ENCODE measurements at regions not wholly inside any gene's neighbourhood (a gene's known extent, or its start where the extent isn't known, plus 50 kb on each side); places are given as distances from the start of the nearest gene placed in this dataset.

DNA sequence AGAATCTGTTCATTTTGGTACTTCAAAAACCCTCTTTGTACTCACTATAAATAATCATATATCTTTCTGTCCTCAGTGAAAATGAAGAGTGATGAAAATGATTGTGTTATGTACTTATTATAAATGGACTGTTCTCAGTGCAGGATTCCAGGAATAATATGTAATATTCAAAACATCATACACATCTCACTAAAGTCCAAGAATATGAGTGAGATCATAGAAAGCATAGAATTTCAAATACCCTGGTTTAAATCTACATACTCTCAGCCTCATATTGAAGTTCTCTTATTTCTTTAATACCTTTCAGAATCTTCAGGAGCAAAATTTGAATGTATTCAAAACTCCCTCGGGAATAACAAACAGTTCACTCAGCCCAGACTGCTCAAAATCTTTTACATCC, 868.0 kb downstream of the SLITRK6 start:
- TF ChIP-seq, protein P1, sequence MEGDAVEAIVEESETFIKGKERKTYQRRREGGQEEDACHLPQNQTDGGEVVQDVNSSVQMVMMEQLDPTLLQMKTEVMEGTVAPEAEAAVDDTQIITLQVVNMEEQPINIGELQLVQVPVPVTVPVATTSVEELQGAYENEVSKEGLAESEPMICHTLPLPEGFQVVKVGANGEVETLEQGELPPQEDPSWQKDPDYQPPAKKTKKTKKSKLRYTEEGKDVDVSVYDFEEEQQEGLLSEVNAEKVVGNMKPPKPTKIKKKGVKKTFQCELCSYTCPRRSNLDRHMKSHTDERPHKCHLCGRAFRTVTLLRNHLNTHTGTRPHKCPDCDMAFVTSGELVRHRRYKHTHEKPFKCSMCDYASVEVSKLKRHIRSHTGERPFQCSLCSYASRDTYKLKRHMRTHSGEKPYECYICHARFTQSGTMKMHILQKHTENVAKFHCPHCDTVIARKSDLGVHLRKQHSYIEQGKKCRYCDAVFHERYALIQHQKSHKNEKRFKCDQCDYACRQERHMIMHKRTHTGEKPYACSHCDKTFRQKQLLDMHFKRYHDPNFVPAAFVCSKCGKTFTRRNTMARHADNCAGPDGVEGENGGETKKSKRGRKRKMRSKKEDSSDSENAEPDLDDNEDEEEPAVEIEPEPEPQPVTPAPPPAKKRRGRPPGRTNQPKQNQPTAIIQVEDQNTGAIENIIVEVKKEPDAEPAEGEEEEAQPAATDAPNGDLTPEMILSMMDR (IDR thresholded peaks at IDR 0.05): no peak

DNA sequence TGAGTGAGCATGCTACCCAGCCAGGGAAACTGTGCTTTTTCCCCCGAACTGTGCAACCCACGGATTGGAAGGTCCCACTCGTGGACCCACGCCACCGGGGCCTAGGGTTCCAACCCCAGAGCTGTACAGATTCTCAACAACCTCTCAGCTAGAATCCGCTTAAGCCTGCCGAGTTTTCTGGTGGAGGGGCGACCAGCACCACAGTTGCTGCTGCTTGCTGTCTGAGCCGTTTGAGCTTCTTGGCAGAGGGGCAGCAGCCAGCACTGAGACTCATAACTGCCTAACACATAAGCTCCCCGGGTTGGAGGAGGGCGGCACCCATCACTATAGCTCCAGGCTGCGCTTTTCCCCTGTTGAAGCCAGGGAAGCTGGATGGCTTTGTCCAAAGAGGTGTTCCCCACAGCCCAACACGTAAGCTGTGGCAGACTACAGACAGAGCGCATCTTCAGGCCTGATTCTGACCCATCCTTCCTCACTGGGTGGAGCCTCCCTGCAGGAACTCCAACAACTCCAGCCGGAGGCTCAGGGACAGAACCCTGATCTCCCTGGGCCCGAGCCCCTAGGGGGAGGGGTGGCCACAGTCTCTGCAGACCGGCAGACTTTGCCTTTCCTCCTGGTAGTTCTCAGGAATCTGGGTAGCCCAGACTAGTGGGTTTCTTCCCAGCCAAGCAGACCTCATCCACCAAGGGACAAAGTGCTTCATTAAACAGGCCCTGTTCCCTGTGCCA, 871.6 kb downstream of the SLITRK6 start:
- TF ChIP-seq, protein P1 (IDR thresholded peaks at IDR 0.05): no peak

DNA sequence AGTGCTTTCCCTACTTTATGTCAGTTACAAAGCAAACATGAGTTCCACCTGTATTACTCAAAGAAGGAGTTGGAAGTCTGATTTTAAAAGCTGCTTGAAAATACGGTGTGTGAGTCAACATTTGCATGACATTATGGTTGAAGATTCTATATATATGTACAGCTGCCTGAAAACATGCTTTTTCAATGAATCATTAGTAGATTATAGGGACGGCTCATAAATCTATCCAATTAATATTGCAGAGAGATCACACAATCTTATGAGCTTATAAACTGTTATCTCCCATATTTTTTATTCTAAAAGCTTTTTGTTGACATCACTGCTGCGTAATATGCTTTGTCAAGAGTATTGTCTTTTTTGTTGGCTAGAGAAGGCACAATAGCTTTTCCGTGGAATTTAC, 873.8 kb downstream of the SLITRK6 start:
- TF ChIP-seq, protein P1 (IDR thresholded peaks at IDR 0.05): no peak

DNA sequence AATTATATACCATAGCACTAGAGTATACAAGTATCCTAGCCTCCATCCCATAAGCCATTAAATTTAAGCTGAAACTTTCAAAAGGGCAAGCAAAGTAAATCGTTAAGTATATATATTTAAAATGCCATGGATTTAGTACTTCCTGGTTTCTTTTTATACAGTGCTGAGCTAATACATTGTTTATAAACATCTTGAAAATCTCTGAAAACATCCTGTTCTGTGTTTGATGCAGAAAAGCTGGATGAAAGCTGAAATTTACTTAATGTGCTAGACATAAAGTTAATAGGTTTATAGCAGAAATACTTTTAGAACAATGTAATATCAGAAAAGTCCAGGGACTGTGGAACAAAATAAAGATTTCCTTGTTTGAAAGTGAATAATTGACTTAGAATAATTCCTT, 875.4 kb downstream of the SLITRK6 start:
- TF ChIP-seq, protein P1 (IDR thresholded peaks at IDR 0.05): no peak

DNA sequence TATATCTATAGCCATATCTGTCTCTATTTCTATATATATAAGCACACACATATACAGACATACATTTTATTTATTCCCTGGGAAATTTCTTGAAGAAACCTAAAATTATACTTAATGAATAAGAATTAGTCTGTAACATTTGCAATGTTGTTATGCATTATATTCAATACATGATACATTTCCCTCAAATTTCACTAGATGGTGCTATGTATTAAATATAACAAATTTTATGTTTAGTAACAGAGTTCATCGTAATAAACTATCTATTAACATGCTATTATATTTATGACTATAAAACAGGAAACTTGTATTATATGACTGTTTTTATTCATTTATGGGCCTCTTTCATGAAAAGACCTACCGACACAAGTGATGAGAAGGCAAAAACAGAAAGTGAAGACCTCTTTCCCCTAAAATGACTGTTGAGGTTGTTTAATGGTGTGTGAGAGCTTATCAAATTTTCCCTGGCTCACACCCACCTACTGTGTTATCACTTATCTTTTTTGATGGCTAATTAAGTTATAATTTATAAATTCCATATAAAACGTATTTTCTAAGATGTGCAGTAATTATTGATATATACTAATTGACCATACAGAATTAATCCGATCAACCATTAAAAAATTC, 881.9 kb downstream of the SLITRK6 start:
- TF ChIP-seq, protein P1 (IDR thresholded peaks at IDR 0.05): peak; percentile 47

DNA sequence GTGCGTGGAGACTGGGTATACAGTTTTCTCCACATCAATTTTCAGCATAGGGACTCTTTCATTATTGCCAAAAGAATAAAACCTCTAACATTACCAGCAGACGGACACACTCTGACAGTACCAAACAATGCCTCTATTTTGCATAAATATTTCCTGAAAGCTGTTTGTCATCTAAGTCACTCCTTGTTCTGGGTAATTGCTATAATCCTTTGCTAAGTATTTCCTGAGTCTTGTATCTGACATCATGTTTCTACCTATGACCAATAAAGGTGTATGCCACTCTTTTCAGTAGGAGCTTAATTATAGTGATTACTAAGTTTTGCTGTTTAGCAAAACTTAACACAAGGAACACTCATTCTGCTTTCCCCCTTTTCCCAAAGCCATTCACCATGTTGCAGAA, 886.5 kb downstream of the SLITRK6 start:
- TF ChIP-seq, protein P1 (IDR thresholded peaks at IDR 0.05): no peak

DNA sequence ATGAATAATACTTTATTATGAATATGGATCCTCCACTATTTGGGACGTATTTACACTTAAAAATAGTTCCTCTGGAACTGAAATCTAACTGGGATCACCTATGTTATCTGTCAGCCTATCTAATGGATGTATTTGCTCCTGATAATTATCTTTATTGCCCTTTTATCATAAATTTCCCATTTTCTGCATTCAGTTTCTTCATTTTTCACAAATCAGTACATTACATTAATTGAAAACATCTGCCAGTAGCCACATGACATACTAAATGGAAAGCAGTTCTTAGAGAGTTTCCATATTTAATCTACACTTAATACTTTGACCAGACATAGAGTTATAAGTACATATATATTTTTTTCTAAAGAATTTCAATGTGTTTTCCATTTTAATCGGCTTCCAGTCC, 888.8 kb downstream of the SLITRK6 start:
- TF ChIP-seq, protein P1 (IDR thresholded peaks at IDR 0.05): no peak

All from LNCAP (cell line).